Osteocyte (in vitro differentiated cells): ENCODE measurements at regions not wholly inside any gene's neighbourhood (a gene's known extent, or its start where the extent isn't known, plus 50 kb on each side); places are given as distances from the start of the nearest gene placed in this dataset.

ENCODE experiments used
- DNase-seq: peaks from one replicate; pipeline ENCODE4 v3.0.0; 2021; ENCODE audit warnings: mixed read lengths; ENCODE audit not compliant: unreplicated experiment; ENCODE audit errors: extremely low spot score
- H3K27ac Mint-ChIP-seq: one replicate; pipeline ENCODE4 v1.8.0; 2021; ENCODE audit warnings: mild to moderate bottlenecking, mixed read lengths; ENCODE audit not compliant: unreplicated experiment
- H3K27me3 Mint-ChIP-seq: one replicate; pipeline ENCODE4 v1.8.0; 2021; ENCODE audit warnings: mixed read lengths; ENCODE audit not compliant: unreplicated experiment
- H3K36me3 Mint-ChIP-seq: one replicate; pipeline ENCODE4 v1.8.0; 2021; ENCODE audit warnings: mixed read lengths; ENCODE audit not compliant: unreplicated experiment
- H3K4me1 Mint-ChIP-seq: one replicate; pipeline ENCODE4 v1.8.0; 2021; ENCODE audit warnings: mixed read lengths; ENCODE audit not compliant: unreplicated experiment
- H3K4me3 Mint-ChIP-seq: one replicate; pipeline ENCODE4 v1.8.0; 2021; ENCODE audit warnings: mild to moderate bottlenecking, moderate library complexity, mixed read lengths; ENCODE audit not compliant: unreplicated experiment
- H3K9me3 Mint-ChIP-seq: one replicate; pipeline ENCODE4 v1.8.0; 2021; ENCODE audit warnings: mixed read lengths; ENCODE audit not compliant: unreplicated experiment
- CTCF ChIP-seq: fragments of 200-600 bp; sonication (generic); IDR thresholded peaks from 2 replicates; pipeline ENCODE4 v1.5.0; 2021; ENCODE audit warnings: antibody characterized with exemption, mild to moderate bottlenecking, moderate library complexity

DNA sequence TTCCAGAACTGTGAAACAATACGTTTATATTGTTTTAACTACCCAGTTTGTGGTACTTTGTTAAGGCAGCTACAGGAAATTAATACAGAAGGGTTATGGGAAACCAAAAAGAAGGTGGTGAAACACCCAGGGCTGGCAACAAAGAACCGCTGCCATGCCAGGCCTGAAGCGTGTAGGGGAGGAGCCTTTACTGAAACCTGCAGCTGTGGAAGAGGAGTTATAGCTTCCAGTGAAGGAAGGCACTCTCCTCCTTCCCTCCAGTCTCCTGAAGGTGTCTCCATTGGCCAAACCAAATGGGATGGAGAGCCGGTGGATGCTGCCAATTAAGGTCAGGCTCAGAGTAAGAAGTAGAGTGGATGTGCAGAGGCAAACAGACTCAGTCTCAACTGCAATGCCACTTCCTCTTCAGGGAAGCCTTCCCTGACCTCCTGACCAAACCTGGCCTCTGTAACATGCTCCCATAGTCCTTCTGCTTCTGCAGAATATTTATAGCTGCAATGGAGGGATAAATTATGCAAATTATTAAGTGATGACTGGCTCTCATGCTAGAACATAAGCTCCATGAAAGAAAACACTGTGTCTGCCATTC, 168.3 kb downstream of the DAD1 start:
- Mint-ChIP-seq H3K27me3 (no peaks in the 10 kb centered on the region), H3K36me3 (no peaks in the 10 kb centered on the region), H3K9me3 (no peaks in the 10 kb centered on the region), H3K4me1 (peaks cover 3% of the 10 kb centered on the region), H3K4me3 (no peak overlapping the region), H3K27ac (no peak overlapping the region)
- no peak for DNase-seq
- TF ChIP-seq CTCF, result no peak

DNA sequence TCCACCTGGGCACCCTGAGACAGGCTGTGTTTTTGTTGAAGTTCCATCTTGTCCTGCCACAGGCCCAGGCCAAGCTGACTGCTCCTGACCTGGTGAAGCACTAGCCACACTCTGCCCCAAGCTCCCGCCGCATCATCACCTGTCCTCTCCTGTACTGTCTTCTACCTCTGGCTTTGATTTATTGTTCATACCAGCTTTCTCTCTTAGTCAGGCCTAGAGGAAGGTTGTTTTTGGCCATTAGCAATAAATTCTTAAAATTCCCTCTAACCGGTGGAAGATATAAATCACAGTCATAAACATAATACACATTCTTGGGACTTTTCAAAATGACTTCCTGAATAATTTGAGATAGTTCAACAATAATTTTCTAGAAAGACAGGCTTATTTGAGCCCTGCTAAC, 169.4 kb downstream of the DAD1 start:
- H3K27me3 Mint-ChIP-seq, result no peaks in the 10 kb centered on the region
- H3K36me3 Mint-ChIP-seq, result no peaks in the 10 kb centered on the region
- H3K9me3 Mint-ChIP-seq, result no peaks in the 10 kb centered on the region
- no peak for DNase-seq
- no peak overlapping the region for H3K27ac Mint-ChIP-seq
- H3K4me3 Mint-ChIP-seq, result no peak overlapping the region
- no peak for TF ChIP-seq CTCF
- peaks cover 6% of the 10 kb centered on the region for H3K4me1 Mint-ChIP-seq

GRCh38 chr14:22418631-22419030, 170.4 kb downstream of the DAD1 start:
- peaks cover 8% of the 10 kb centered on the region for H3K4me1 Mint-ChIP-seq
- no peak for DNase-seq
- H3K4me3 Mint-ChIP-seq, result no peak overlapping the region
- H3K27ac Mint-ChIP-seq, result no peak overlapping the region
- no peaks in the 10 kb centered on the region for H3K36me3 Mint-ChIP-seq
- no peak for TF ChIP-seq CTCF
- no peaks in the 10 kb centered on the region for H3K9me3 Mint-ChIP-seq
- H3K27me3 Mint-ChIP-seq, result no peaks in the 10 kb centered on the region

DNA sequence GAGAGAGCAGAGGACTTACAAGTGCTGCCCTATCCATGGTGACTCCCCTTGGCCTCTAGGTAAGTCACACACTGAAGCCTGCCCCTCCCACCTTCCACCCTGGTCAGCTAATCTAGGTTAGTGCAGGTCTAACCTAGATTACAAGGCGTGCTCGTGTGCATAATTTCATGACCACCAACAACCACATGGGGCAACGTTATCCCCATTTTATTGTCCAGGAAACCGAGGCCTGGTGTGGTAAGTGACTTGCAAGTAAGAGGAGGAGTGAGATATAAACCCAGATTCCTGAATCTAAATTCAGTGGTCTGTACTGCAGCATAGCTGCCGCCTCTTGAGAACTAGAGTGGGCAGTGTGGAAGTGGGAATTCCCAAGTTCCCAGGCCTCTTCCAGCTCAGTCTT, 171.1 kb downstream of the DAD1 start:
- no peak overlapping the region for H3K4me3 Mint-ChIP-seq
- no peaks in the 10 kb centered on the region for H3K36me3 Mint-ChIP-seq
- H3K27ac Mint-ChIP-seq, result no peak overlapping the region
- no peak for TF ChIP-seq CTCF
- H3K27me3 Mint-ChIP-seq, result no peaks in the 10 kb centered on the region
- DNase-seq, result no peak
- no peaks in the 10 kb centered on the region for H3K9me3 Mint-ChIP-seq
- peaks cover 15% of the 10 kb centered on the region for H3K4me1 Mint-ChIP-seq

- no peaks in the 10 kb centered on the region for H3K9me3 Mint-ChIP-seq
- no peak overlapping the region for H3K27ac Mint-ChIP-seq
- DNase-seq, result no peak
- no peaks in the 10 kb centered on the region for H3K36me3 Mint-ChIP-seq
- no peak for TF ChIP-seq CTCF
- H3K4me1 Mint-ChIP-seq, result peaks cover 25% of the 10 kb centered on the region
- no peaks in the 10 kb centered on the region for H3K27me3 Mint-ChIP-seq
- H3K4me3 Mint-ChIP-seq, result no peak overlapping the region
These were observed 172.8 kb downstream of the DAD1 start for GRCh38 chr14:22416193-22416592.
